Neutrophil (primary cell): ENCODE measurements at regions not wholly inside any gene's neighbourhood (a gene's known extent, or its start where the extent isn't known, plus 50 kb on each side); places are given as distances from the start of the nearest gene placed in this dataset.
"Not testable (repeated sequence)": the region's sequence is repeated elsewhere in the genome, so short reads cannot be mapped to it uniquely, and the experiment has no call there.

Experiments used
- H3K27ac ChIP-seq: fragments of 200-600 bp; sonication (generic); 2 replicates; pipeline ENCODE4 v1.5.1; 2016; ENCODE audit warnings: mild to moderate bottlenecking, moderate library complexity
- H3K27me3 ChIP-seq: fragments of 200-600 bp; sonication (generic); 2 replicates; pipeline ENCODE4 v1.6.0; 2016; ENCODE audit warnings: mild to moderate bottlenecking
- H3K36me3 ChIP-seq: fragments of 200-600 bp; sonication (generic); 2 replicates; pipeline ENCODE4 v1.5.1; 2017
- H3K4me1 ChIP-seq, 2 experiments: fragments of 200-600 bp in 1 of 2; sonication (generic) in 1 of 2; 1 replicate in 1 of 2; 2 replicates in 1 of 2; pipeline versions ENCODE4 v1.5.1 to v1.6.1; 2013 to 2016; ENCODE audit warnings: low read depth in 1 of 2, low read length in 1 of 2, mild to moderate bottlenecking in 1 of 2, moderate library complexity in 1 of 2; ENCODE audit not compliant: control insufficient read depth in 1 of 2, insufficient read depth in 1 of 2
- H3K4me3 ChIP-seq, 2 experiments: fragments of 200-600 bp in 1 of 2; sonication (generic) in 1 of 2; 1 replicate in 1 of 2; 2 replicates in 1 of 2; pipeline ENCODE4 v1.5.1; 2013 to 2016; ENCODE audit warnings: low read depth in 1 of 2, low read length in 1 of 2, mild to moderate bottlenecking in 1 of 2, moderate library complexity in 1 of 2
- H3K9me3 ChIP-seq: fragments of 200-600 bp; sonication (generic); 2 replicates; pipeline ENCODE4 v1.5.1; 2016
- TF ChIP-seq, protein P1 (sequence below): fragments of 200-600 bp; sonication (generic); IDR thresholded peaks from 2 replicates; pipeline ENCODE4 v1.5.1; 2016; ENCODE audit warnings: antibody characterized with exemption

DNA sequence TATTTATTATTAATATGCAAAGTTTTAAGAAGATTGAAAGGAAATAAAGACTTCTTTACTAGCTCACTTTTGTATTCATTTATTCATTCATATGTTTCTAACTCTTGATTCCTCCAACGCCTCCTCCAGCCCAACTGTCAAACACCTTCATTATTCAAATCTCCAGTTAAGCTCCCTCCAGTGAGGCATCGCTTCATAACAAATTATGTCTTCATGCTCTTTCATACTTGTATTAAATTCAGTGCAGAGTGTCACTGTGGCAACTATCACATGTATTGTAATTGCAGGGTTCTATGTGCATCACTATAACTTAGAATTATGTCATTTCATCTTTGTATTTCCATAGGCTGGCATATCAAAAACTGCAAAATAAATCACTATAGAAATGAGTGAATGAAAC is 1394.2 kb upstream of the PCDH7 start:
- Histone ChIP-seq H3K36me3 (no peaks in the 10 kb centered on the region), H3K4me3 (no peak overlapping the region), H3K9me3 (no peaks in the 10 kb centered on the region), H3K27me3 (no peaks in the 10 kb centered on the region), H3K27ac (no peak overlapping the region), H3K4me1 (no peaks in the 10 kb centered on the region)
- TF ChIP-seq, protein P1, sequence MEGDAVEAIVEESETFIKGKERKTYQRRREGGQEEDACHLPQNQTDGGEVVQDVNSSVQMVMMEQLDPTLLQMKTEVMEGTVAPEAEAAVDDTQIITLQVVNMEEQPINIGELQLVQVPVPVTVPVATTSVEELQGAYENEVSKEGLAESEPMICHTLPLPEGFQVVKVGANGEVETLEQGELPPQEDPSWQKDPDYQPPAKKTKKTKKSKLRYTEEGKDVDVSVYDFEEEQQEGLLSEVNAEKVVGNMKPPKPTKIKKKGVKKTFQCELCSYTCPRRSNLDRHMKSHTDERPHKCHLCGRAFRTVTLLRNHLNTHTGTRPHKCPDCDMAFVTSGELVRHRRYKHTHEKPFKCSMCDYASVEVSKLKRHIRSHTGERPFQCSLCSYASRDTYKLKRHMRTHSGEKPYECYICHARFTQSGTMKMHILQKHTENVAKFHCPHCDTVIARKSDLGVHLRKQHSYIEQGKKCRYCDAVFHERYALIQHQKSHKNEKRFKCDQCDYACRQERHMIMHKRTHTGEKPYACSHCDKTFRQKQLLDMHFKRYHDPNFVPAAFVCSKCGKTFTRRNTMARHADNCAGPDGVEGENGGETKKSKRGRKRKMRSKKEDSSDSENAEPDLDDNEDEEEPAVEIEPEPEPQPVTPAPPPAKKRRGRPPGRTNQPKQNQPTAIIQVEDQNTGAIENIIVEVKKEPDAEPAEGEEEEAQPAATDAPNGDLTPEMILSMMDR, result no peak

DNA sequence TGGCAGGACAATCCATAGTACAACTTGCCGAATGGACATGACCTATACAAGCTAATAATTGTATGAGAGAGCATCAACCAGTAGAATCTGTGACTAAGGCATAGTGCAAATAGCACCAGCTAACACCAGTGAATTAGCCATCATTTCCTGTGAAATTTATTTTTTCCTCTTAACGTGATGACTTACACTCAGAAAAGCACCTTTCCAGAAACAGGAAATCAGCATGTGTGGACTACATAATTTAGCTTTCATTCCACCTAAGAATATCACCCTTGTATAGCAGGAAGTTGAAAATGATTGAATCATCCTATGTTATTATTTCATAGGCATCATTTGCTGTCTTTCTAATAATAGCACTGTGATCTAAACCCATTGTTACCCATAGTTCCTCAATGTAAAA is 1393.4 kb upstream of the PCDH7 start:
- Histone ChIP-seq H3K4me3 (no peak overlapping the region), H3K4me1 (no peaks in the 10 kb centered on the region), H3K36me3 (no peaks in the 10 kb centered on the region), H3K9me3 (no peaks in the 10 kb centered on the region), H3K27ac (no peak overlapping the region), H3K27me3 (no peaks in the 10 kb centered on the region)
- TF ChIP-seq, protein P1, result no peak

DNA sequence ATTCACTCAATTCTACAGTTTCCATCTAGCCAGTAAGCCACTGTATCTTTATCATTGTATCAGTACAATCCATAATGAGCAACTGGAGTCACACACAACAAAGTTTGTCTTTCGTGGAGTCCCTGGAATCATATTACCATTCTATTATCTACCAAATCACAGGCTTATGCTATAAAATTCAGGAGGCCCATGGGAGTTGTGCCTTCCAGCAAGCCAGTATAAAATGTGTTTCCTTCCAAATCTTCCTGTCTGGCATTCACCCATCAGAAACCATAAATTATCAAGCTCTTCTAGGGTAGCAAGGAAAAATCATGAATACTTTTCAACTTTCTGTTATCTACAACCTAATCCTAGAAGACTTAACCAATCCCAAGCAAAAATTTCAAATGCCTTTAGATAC is 1383.3 kb upstream of the PCDH7 start:
- no peaks in the 10 kb centered on the region for H3K27me3 ChIP-seq
- no peak overlapping the region for H3K27ac ChIP-seq
- no peaks in the 10 kb centered on the region for H3K9me3 ChIP-seq
- no peak overlapping the region for H3K4me3 ChIP-seq
- H3K36me3 ChIP-seq, result no peaks in the 10 kb centered on the region
- TF ChIP-seq, protein P1, result no peak
- no peaks in the 10 kb centered on the region for H3K4me1 ChIP-seq

DNA sequence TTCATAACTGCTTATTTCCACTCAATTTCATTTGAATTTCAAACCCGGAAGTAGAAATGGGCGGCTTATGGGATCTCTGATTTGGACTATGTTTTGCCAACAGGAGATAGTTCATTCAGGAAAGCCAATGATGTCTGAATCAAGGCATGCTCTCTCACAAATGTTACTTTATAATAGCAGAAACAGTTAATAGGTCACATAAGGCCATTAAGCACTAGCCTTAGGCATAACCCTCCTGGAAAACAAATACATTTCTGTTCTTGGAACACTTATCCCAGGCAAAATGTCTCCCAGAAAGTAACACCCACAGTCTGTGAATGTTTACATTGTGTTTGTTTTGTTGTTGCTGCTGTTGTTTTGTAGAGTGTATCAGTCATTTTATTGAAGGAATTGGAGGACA is 1347.2 kb upstream of the PCDH7 start:
- Histone ChIP-seq H3K4me1 (no peaks in the 10 kb centered on the region), H3K27me3 (no peaks in the 10 kb centered on the region), H3K27ac (no peak overlapping the region), H3K4me3 (no peak overlapping the region), H3K9me3 (no peaks in the 10 kb centered on the region), H3K36me3 (no peaks in the 10 kb centered on the region)
- TF ChIP-seq, protein P1, result no peak

DNA sequence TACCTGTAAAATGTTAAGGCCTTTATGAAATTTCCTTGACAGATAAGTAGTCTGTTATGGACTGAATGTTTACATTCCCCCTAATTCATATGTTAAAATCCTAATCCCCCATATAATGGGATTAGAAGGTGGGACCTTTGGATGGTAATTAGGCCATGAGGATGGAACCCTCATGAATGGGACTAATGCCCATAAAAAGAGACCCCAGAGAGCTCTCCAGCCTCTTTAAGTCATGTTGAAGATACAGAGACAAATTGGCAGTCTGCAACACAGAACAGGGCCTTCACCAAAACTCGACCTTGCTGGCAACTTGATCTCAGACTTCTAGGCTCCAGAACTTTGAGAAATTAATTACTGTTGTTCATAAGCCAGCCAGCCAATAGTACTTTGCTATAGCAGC is 1344.5 kb upstream of the PCDH7 start:
- Histone ChIP-seq H3K4me3 (no peak overlapping the region), H3K36me3 (no peaks in the 10 kb centered on the region), H3K27ac (no peak overlapping the region), H3K27me3 (no peaks in the 10 kb centered on the region), H3K4me1 (no peaks in the 10 kb centered on the region), H3K9me3 (no peaks in the 10 kb centered on the region)
- TF ChIP-seq, protein P1, result no peak

DNA sequence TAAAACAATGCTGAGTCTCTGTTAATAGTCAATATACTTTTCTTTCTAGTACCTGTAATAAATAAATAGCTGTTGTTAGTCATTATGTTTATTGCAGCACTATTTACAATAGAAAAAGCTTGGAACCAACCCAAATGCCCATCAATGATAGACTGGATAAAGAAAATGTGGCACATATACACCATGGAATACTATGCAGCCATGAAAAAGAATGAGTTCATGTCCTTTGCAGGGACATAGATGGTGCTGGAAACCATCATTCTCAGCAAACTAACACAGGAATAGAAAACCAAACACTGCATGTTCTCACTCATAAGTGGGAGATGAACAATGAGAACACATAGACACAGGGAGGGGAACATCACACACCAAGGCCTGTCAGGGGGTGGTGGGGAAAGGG is 1341.9 kb upstream of the PCDH7 start:
- not testable (repeated sequence) for H3K27me3 ChIP-seq, H3K36me3 ChIP-seq, H3K27ac ChIP-seq, H3K4me1 ChIP-seq, H3K9me3 ChIP-seq, H3K4me3 ChIP-seq
